ENCODE measurements at regions not wholly inside any gene's neighbourhood (a gene's known extent, or its start where the extent isn't known, plus 50 kb on each side); places are given as distances from the start of the nearest gene placed in this dataset.
"Not testable (repeated sequence)": the region's sequence is repeated elsewhere in the genome, so short reads cannot be mapped to it uniquely, and the experiment has no call there.

DNA sequence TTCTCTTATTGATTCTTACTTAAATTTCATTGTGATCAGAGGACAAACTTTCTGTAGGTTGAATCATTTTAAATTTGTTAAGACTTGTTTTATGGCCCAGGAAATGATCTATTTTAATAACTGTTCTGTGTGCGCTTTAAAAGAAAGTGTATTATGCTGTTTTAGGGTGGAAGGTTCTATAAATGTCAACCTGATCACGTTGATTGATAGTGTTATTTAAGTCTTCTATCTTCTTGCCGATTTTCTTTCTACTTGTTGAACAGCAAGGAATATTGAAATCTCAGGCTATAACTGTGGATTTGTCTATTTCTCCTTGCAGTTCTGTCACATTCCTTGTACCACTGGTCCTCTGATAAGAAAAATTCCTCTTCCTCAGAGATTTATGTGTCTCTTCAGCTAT, 112.7 kb downstream of the TANC2 start:
- DNase-seq (ENCODE audit: low read depth in 2 of 2) = no peak

DNA sequence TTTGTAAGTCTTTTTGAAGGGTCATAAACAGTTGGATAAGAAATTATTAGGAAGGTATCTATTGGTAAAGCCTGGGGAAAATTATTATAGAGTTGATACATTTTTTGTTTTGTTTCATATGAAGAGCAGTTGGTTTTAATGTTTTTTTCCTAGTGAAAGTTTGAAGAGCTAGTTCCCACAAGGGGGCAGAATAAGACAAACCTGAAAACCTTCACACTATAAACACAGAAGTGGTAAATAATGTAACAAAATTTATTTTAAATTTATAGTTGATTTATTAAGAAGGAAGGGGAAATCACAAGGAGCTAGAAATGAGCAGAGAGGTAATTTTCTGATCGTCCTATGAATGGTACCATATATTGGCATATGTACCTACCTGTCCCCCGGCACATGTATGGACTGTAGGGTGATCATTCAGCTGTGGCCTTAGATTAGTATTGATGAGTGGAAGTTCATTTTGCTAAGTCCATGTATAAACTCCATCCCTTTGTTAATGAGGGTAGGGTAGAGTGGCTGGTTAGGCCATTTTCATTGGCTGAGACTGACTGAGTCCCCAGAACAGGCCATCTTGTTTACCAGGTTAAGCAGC, 116.3 kb downstream of the TANC2 start:
- DNase-seq (ENCODE audit: low read depth in 2 of 2) = peak in 1 of 2 experiments; percentile 22

GRCh38 chr17:63082952-63083351, 116.9 kb downstream of the TANC2 start:
- no peak for DNase-seq (ENCODE audit: low read depth in 2 of 2)

- no peak for DNase-seq (ENCODE audit: low read depth in 2 of 2)
These were observed 120.6 kb downstream of the TANC2 start for GRCh38 chr17:63086483-63087185.

DNA sequence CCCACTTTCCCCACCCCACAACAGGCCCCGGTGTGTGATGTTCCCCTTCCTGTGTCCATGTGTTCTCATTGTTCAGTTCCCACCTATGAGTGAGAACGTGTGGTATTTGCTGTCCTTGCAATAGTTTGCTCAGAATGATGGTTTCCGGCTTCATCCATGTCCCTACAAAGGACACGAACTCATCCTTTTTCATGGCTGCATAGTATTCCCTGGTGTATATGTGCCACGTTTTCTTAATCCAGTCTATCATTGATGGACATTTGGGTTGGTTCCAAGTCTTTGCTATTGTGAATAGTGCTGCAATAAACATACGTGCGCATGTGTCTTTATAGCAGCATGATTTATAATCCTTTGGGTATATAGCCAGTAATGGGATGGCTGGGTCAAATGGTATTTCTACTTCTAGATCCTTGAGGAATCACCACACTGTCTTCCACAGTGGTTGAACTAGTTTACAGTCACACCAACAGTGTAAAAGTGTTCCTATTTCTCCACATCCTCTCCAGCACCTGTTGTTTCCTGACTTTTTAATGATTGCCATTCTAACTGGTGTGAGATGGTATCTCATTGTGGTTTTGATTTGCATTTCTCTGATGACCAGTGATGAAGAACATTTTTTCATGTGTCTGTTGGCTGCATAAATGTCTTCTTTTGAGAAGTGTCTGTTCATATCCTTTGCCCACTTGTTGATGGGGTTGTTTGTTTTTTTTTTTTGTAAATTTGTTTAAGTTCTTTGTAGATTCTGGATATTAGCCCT, 124.5 kb downstream of the TANC2 start:
- not testable (repeated sequence) for DNase-seq (ENCODE audit: low read depth in 2 of 2)

DNA sequence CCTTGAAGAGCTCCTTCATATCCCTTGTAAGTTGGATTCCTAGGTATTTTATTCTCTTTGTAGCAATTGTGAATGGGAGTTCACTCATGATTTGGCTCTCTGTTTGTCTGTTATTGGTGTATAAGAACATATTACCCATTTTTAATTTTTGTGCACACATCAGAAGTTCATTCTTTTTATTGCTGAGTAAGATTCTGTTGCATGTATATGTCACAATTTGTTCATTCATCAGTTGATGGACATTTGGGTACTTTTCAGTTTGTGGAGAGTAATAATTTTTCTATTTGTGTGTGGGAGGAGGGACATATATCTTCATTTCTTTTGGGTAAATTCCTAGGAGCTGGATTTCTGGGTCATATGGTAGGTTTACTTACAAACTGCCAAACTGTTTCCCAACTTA, 125.9 kb downstream of the TANC2 start:
- not testable (repeated sequence) for DNase-seq (ENCODE audit: low read depth in 2 of 2)

DNA sequence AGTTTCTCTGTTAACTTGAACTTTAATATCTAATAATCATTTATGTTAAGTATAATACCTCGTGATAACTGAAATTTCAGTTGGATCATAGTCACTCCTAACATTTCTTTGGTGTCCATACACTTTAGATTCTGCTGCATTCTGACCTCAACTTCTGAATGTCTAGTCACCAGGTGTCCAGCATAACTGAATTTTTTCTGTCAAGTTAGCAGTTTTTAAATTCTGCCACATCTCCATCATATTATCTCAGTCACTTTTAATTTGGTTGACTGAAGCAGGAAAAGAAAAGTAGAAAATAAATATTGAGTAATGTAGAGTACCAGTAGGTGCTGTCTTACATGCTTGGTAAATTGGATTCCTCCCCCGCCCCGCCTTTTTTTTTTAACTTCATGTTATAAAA, 128.6 kb downstream of the TANC2 start:
- no peak for DNase-seq (ENCODE audit: low read depth in 2 of 2)

GRCh38 chr17:63095459-63095858, 129.4 kb downstream of the TANC2 start:
- DNase-seq (ENCODE audit: low read depth in 2 of 2) = no peak

DNA sequence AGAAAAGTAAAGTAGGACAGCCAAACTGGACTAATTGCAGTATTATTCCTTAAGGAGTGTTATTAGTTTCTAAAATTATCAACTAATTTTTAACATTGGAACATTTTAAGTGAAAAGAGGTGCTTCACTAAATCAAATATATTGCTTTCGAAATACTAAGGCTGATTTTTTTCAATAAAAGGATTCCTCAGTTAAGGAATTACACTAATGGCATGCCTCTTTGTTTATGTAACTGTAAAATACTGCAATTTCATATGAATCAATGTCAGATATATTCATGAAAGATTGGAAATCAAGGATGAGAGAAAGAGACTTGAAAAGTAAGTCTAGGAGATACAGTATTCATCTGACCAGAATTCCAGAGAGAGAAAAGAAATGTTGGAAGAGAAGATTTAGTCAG, 129.8 kb downstream of the TANC2 start:
- no peak for DNase-seq (ENCODE audit: low read depth in 2 of 2)

DNA sequence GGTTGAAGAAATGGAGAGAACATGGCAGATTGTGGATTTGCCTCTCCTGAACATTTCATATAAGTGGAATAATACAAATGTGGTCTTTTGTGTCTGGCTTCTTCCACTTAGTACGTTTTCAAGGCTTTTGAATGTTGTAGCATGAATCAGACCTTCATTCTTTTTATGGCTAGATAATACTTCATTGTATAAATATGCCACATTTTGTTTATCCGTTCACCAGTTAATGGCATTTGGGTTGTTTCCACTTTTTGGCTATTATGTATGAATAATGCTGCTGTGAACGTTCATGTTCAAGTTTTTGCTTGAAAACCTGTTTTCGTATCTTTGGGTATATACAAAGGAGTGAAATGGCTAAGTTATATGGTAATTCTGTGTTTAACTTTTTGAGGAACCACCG, 130.4 kb downstream of the TANC2 start:
- no peak for DNase-seq (ENCODE audit: low read depth in 2 of 2)

DNA sequence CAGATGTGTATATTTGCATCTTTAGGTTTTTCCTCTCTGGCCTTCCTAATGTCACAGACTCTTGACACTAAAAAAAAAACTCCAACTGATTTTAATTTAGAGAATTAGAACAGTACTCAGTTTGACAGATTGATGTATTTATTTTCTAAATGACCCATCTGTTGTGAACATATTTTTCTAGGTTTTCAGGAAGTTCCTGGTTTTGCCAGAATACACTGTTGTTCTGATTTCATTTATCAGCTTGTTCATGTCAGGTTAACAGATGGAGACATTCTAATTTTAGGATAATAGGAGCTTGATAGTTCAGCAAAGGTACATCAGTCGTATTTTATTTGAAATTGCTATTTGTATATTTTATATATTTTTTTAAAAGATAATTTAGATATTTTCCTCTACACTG, 133.4 kb downstream of the TANC2 start:
- no peak for DNase-seq (ENCODE audit: low read depth in 2 of 2)

DNA sequence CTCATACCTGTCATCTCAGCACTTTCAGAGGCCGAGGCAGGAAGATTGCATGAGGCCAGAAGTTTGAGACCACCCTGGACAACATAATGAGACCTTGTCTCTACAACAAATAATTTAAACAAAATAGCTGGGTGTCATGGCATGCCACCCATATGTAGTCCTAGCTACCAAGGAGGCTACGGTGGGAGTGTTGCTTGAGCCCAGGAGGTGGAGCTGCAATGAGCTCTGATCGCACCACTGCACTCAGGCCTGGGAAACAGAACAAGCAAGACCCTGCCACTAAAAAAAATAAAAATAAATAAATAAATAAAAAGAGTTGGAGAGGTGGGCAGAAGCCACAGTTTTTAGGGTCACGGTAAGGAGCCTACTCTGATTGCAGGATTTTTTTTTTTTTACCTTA, 136.0 kb downstream of the TANC2 start:
- no peak for DNase-seq (ENCODE audit: low read depth in 2 of 2)

DNA sequence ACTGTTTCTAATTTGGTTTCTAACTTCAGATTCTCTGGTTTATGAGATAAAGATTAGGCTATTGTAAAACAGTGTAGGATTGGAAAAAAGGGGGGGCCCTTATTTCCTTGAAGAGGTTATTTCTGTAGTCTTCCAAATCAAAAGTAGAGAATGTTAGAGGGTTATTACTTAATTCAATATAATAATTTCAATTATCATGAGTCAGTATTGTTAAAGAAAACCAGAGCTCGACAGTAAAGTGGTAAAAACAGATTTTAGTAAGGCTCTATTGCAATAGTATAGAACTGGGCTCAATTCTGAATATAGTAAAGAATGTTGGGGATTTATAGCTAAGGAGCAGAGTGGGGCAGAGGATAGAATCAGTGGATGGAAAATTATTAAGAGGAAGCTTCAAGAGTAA, 140.0 kb downstream of the TANC2 start:
- no peak for DNase-seq (ENCODE audit: low read depth in 2 of 2)

DNA sequence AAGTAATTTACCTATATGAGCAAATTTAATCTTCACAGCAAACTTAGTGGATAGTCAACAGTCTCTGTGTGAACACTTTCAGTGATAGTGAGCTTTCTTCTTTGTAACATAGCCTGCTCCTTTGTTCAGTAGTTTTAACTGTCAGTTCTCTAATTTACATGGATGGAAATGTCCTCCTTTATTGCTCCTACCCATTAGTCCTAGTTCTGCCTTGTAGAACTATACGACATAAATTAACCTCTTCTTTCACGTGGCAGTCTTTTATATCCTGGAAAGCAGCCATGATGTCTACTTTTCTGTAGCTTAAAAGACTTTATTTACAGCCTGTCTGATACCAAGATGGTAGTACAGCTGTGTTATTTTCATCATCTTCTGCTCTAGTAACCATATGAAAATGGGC, 143.6 kb downstream of the TANC2 start:
- no peak for DNase-seq (ENCODE audit: low read depth in 2 of 2)

- DNase-seq (ENCODE audit: low read depth in 2 of 2) = no peak
These were observed 147.1 kb downstream of the TANC2 start for GRCh38 chr17:63113167-63113566.

DNA sequence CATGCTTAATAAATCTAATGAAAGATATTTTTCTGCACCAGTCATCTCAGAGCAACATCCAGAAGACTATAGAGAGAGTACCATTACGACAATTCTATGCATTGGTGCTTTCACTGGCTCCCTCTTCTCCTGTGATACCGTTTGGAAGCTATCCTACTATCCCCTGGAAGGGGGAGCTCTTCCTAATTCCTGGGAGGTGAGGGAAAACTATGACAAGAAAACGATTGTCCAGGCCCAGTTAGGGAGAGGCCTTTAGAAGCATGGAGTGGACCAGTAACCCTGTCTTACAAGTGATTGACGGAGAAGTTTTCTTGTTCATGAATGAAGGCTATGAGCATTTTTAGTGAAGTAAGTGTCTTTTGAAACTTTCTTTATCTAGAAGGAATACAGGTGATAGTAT, 150.2 kb downstream of the TANC2 start:
- no peak for DNase-seq (ENCODE audit: low read depth in 2 of 2)

GRCh38 chr17:63116967-63117830, 151.2 kb downstream of the TANC2 start:
- no peak for DNase-seq (ENCODE audit: low read depth in 2 of 2)

- DNase-seq (ENCODE audit: low read depth in 2 of 2) = no peak
These were observed 154.4 kb downstream of the TANC2 start for GRCh38 chr17:63120406-63120805.

GRCh38 chr17:63124536-63124935, 158.5 kb downstream of the TANC2 start:
- no peak for DNase-seq (ENCODE audit: low read depth in 2 of 2)

DNA sequence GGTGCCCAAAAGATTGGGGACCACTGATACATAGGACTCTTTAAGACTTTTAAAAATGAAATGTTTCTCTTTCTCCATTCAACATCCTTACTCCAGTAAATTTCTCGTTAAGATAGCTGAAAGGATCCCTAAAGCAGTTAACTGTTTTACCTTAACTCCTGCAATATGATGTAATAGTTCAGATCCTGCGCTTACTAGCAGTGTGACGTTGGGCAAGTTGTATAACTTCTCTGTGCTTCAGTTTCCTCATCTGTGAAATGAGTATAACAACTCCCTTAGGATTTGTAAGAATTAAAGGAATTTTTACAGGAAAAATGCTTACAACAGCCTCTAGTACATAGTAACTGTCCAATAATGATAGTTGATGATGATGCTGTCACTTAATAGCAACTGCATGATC, 158.9 kb downstream of the TANC2 start:
- DNase-seq (ENCODE audit: low read depth in 2 of 2) = no peak

GRCh38 chr17:63125987-63126386, 160.0 kb downstream of the TANC2 start:
- DNase-seq (ENCODE audit: low read depth in 2 of 2) = no peak

- no peak for DNase-seq (ENCODE audit: low read depth in 2 of 2)
These were observed 160.6 kb downstream of the TANC2 start for GRCh38 chr17:63126607-63127006.

Data from fibroblast of skin of left biceps (primary cell).